ENCODE measurements at regions not wholly inside any gene's neighbourhood (a gene's known extent, or its start where the extent isn't known, plus 50 kb on each side); places are given as distances from the start of the nearest gene placed in this dataset.

DNA sequence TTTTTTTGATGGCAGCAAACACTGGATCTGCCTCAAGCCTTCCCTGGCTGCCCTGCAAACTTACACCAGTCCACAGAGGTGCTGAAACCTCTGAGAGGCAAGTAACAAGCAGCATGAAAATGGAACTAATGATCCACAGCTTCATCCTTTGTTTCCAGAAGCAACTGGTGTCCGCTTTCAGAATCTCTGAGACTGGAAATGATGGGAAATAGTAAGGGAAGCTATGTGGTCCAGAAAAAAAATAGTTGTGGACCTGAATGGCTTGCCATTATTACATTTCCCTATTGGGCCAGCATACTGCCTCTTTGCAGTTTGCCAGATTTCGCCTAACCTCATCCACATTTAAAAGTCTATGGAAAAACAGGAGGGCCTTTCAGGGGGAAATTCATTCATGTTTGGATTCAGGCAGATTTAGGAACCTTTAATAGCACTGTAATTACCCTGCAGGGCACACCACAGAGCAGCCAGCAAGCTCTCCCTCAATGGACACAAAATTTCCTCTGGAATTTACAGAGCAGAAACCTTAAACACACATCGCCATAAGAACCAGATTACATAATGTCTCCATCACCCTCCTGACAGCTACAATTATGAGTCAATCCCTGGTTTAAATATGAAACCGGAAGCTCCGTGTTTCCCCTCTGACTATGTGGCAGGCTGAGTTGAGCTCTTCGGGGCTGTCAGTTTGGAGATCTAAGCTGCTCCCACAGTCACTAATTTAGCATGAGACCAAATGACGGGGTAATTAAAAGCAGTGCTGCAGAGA lies 134.4 kb downstream of the TMCO5A start (continued):
- TF ChIP-seq, protein P1, sequence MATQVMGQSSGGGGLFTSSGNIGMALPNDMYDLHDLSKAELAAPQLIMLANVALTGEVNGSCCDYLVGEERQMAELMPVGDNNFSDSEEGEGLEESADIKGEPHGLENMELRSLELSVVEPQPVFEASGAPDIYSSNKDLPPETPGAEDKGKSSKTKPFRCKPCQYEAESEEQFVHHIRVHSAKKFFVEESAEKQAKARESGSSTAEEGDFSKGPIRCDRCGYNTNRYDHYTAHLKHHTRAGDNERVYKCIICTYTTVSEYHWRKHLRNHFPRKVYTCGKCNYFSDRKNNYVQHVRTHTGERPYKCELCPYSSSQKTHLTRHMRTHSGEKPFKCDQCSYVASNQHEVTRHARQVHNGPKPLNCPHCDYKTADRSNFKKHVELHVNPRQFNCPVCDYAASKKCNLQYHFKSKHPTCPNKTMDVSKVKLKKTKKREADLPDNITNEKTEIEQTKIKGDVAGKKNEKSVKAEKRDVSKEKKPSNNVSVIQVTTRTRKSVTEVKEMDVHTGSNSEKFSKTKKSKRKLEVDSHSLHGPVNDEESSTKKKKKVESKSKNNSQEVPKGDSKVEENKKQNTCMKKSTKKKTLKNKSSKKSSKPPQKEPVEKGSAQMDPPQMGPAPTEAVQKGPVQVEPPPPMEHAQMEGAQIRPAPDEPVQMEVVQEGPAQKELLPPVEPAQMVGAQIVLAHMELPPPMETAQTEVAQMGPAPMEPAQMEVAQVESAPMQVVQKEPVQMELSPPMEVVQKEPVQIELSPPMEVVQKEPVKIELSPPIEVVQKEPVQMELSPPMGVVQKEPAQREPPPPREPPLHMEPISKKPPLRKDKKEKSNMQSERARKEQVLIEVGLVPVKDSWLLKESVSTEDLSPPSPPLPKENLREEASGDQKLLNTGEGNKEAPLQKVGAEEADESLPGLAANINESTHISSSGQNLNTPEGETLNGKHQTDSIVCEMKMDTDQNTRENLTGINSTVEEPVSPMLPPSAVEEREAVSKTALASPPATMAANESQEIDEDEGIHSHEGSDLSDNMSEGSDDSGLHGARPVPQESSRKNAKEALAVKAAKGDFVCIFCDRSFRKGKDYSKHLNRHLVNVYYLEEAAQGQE (IDR thresholded peaks at IDR 0.05; ENCODE audit: low read depth, low read length), result no peak
- TF ChIP-seq ELF1 (IDR thresholded peaks at IDR 0.05) (no peak), FOSL2 (IDR thresholded peaks at IDR 0.05; ENCODE audit: borderline replicate concordance, low read depth) (peak; percentile 57), SIN3A (IDR thresholded peaks at IDR 0.05; ENCODE audit: borderline replicate concordance, low read depth, low read length) (peak; percentile 64; the same call in 1 of the 2 replicates), RCOR1 (IDR thresholded peaks at IDR 0.05; ENCODE audit: low read length) (no peak), TCF12 (IDR thresholded peaks at IDR 0.05) (peak; percentile 50; the same call in 1 of the 2 replicates)
- TF ChIP-seq, protein P2, sequence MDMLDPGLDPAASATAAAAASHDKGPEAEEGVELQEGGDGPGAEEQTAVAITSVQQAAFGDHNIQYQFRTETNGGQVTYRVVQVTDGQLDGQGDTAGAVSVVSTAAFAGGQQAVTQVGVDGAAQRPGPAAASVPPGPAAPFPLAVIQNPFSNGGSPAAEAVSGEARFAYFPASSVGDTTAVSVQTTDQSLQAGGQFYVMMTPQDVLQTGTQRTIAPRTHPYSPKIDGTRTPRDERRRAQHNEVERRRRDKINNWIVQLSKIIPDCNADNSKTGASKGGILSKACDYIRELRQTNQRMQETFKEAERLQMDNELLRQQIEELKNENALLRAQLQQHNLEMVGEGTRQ (IDR thresholded peaks at IDR 0.05; ENCODE audit: borderline replicate concordance, low read depth, low read length), result no peak

DNA sequence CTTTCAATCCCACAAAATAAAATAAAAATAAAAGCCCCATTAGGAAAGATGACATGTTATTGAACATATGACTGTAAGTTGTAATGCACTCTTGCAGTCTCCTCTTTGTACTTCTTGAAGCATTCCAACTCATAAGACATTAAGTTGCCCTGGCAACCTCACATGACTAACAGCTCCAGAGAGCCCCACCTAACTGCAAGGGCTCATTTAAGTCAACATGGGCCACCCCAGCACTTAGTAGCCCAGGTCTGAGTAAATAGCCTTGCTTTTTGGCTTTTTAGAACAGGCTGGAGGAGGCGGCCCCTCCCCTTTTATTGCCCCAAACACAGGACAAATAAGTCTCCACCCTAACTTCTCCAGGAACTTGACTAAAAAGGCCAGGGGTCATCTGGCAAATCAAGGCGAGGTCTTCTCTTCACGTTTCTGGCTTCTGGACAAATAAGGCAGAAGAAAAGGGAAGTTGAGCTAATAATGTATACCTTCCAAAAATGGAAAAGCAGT lies 135.1 kb downstream of the TMCO5A start:
- Histone ChIP-seq H2AFZ (ENCODE audit: low read depth) (peak overlapping the region; percentile 74; the same call in 1 of the 2 replicates), H3K4me1 (ENCODE audit: control insufficient read depth in 1 of 2, insufficient read depth in 2 of 2, low read depth in 1 of 2, low read length in 1 of 2) (peaks cover 24 to 29% of the 10 kb centered on the region in 2 experiments), H3K36me3 (replicated peaks in 1 of 2; ENCODE audit: control insufficient read depth in 1 of 2, insufficient read depth in 2 of 2, low read length in 1 of 2) (no peaks in the 10 kb centered on the region), H3K27me3 (ENCODE audit: insufficient read depth) (no peaks in the 10 kb centered on the region), H3K9me2 (no peaks in the 10 kb centered on the region), H4K20me1 (ENCODE audit: insufficient read depth) (no peaks in the 10 kb centered on the region), H3F3A (replicated peaks; ENCODE audit: insufficient read depth) (peaks cover 7% of the 10 kb centered on the region), H3K4me2 (peak overlapping the region; percentile 68), H3K4me3 (ENCODE audit: low read depth in 2 of 2, low read length in 1 of 2) (peak overlapping the region; percentile 21 to 24; a peak in 3 of 4 replicates), H3K27ac (ENCODE audit: low read depth in 2 of 2, low read length in 1 of 2) (peak overlapping the region in 1 of 2 experiments; percentile 82; a peak in 3 of 4 replicates), H3K9me3 (no peaks in the 10 kb centered on the region), H3K9ac (peak overlapping the region; percentile 63; the same call in 1 of the 2 replicates), H3K79me2 (ENCODE audit: insufficient read depth) (no peaks in the 10 kb centered on the region)
- 81% methylated on average over 3 of the region's 3 CpGs for WGBS (ENCODE audit: low lambda C conversion rate)
- DNase-seq, result peak; percentile 16
- POLR2A ChIA-PET, result interaction anchor here (1.1 kb wide), 1 partner anchor 14 kb away, joined by 3 read pairs; no protein-coding TSS in a partner anchor
- no peak for TF ChIP-seq FOSL2 (IDR thresholded peaks at IDR 0.05; ENCODE audit: borderline replicate concordance, low read depth)
- TF ChIP-seq, protein P3, sequence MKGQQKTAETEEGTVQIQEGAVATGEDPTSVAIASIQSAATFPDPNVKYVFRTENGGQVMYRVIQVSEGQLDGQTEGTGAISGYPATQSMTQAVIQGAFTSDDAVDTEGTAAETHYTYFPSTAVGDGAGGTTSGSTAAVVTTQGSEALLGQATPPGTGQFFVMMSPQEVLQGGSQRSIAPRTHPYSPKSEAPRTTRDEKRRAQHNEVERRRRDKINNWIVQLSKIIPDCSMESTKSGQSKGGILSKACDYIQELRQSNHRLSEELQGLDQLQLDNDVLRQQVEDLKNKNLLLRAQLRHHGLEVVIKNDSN (IDR thresholded peaks at IDR 0.05; ENCODE audit: borderline replicate concordance, low read depth), result peak; percentile 40; the same call in 1 of the 2 replicates
- CTCF ChIA-PET, result interaction anchor here (1.1 to 1.6 kb wide), 3 partner anchors 60 to 621 kb away, joined by 3 to 5 read pairs (median 3); no protein-coding TSS in a partner anchor

Measured in SK-N-SH (cell line).